ENCODE measurements at regions not wholly inside any gene's neighbourhood (a gene's known extent, or its start where the extent isn't known, plus 50 kb on each side); places are given as distances from the start of the nearest gene placed in this dataset.

DNA sequence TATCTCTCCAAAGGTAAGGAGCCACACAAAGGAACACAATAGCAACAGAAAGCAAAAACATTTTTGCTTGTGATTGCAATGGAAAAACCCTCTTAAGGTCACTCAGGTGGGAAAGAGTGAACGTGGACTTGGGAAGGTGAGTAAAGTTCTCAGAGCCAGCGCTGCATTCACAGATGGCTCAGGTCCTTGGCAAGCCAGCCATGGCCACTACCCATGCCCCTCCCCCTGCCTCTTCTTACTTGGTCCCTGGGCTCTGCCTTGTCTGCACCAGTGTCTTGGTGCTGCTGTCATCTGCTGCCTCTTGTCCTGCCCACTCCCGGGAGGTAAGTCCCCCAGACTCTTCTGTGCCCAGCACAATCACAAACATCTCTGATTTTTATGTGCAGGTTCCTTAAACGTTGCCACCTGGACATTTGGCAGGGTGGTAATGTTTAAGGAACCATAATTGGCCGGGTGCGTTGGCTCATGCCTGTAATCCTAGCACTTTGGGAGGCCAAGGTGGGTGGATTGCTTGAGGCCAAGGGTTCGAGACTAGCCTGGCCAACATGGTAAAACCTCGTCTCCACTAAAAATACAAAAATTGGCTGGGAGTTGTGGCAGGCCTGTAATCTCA lies 74.6 kb downstream of the FEM1C start:
- no peak for DNase-seq (ENCODE audit: low read depth)
- TF ChIP-seq, protein P1, sequence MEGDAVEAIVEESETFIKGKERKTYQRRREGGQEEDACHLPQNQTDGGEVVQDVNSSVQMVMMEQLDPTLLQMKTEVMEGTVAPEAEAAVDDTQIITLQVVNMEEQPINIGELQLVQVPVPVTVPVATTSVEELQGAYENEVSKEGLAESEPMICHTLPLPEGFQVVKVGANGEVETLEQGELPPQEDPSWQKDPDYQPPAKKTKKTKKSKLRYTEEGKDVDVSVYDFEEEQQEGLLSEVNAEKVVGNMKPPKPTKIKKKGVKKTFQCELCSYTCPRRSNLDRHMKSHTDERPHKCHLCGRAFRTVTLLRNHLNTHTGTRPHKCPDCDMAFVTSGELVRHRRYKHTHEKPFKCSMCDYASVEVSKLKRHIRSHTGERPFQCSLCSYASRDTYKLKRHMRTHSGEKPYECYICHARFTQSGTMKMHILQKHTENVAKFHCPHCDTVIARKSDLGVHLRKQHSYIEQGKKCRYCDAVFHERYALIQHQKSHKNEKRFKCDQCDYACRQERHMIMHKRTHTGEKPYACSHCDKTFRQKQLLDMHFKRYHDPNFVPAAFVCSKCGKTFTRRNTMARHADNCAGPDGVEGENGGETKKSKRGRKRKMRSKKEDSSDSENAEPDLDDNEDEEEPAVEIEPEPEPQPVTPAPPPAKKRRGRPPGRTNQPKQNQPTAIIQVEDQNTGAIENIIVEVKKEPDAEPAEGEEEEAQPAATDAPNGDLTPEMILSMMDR (IDR thresholded peaks at IDR 0.05; ENCODE audit: low read depth, low read length, missing control alignments) = no peak
- no peak overlapping the region for H3K4me3 ChIP-seq (ENCODE audit: low read depth, low read length)
- in situ Hi-C loops (cut with HindIII; ENCODE audit: low sequenced_read_pairs) = no loop called here

DNA sequence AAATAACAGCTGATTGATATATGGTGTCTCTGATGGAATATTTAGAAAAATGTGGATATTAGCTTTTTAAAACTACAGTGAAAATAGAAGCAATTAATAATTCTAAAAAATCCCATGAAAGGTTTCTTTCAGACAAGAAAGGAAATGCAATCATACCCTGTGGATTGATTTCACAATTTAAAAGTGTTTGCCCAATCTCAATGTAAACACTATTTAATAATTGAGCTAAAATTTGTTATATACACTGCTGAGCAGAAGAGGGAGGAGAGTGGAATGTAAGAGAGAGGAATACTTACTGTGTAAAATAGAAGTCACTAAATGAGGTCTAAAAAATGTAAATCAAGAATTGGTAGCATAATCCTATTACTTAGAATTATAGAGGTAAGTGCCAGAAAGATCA lies 76.9 kb downstream of the FEM1C start:
- in situ Hi-C loops (cut with HindIII; ENCODE audit: low sequenced_read_pairs) = no loop called here
- H3K4me3 ChIP-seq (ENCODE audit: low read depth, low read length) = no peak overlapping the region
- DNase-seq (ENCODE audit: low read depth) = no peak
- TF ChIP-seq, protein P1 (IDR thresholded peaks at IDR 0.05; ENCODE audit: low read depth, low read length, missing control alignments) = no peak

DNA sequence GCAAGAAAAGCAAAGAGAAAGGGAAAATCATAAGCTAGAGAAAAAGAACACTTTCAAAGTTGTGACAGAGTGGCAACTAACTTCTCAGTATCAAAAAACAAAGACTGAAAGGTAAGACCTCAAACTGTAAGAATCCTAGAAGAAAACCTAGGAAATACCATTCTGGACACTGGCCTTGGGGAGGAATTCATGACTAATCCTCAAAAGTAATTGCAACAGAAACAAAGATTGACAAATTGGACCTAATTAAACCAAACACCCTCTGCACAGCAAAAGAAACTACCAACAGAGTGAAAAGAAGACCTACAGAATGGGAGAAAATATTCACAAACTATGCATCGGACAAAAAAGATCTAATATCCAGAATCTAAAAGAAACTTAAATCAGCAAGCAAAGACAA lies 79.1 kb downstream of the FEM1C start:
- DNase-seq (ENCODE audit: low read depth) = no peak
- no peak overlapping the region for H3K4me3 ChIP-seq (ENCODE audit: low read depth, low read length)
- in situ Hi-C loops (cut with HindIII; ENCODE audit: low sequenced_read_pairs) = no loop called here
- TF ChIP-seq, protein P1 (IDR thresholded peaks at IDR 0.05; ENCODE audit: low read depth, low read length, missing control alignments) = no peak

DNA sequence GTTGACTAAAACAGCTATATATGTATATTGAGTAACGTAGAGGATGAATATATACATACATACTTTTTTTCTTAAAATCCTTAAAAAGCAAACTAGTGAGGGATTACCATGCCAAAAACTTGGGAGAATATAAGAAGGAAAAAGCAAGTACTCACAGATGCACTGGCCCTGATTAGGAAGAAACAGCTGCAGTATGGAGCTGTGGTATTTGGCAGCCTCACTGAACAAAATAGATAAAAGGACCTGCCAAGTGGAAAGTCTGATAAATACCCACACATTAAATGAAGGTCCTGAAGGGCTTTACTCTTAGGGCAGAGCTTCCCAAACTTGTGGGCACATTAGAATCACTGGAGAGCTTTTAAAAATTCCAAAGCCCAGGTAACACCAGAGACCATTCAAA lies 80.6 kb downstream of the FEM1C start:
- no peak overlapping the region for H3K4me3 ChIP-seq (ENCODE audit: low read depth, low read length)
- no peak for DNase-seq (ENCODE audit: low read depth)
- TF ChIP-seq, protein P1 (IDR thresholded peaks at IDR 0.05; ENCODE audit: low read depth, low read length, missing control alignments) = no peak
- in situ Hi-C loops (cut with HindIII; ENCODE audit: low sequenced_read_pairs) = no loop called here

DNA sequence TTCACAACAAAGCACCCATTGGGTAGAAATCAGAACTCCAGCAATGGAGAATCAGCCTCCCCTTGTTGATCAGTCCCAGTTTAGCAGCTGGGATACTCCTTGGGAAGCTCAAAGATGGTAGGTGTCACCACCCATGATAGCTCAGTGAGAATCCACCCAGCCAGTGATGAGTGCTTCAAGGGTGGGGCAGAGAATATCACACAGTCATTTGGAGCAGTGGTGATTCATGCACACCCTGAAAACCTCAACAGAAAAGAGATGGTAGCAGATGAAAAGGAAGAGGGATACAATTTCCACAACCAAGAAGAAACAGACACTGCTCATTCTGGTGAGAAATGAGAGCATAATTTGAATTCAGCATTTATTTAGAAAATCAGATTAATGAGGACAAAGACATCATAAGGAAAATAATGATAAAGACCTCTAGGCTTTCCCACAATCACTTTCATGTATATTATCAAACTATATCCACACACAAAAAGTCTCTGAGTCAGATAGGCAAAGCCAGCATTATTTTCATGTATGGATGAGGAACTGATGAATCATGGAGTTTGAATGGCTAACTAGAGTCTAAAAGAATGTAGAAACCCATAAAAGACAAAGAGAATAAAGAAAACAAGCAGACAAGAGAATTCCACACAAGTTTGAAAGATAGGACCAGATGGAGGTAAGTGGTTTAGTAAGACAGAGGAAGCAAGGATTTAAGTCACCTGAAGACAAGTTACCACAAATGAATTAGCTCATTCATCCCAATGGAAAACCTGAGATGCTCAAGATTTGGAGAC lies 82.9 kb downstream of the FEM1C start:
- in situ Hi-C loops (cut with HindIII; ENCODE audit: low sequenced_read_pairs) = no loop called here
- TF ChIP-seq, protein P1 (IDR thresholded peaks at IDR 0.05; ENCODE audit: low read depth, low read length, missing control alignments) = no peak
- H3K4me3 ChIP-seq (ENCODE audit: low read depth, low read length) = no peak overlapping the region
- DNase-seq (ENCODE audit: low read depth) = peak; percentile 55

DNA sequence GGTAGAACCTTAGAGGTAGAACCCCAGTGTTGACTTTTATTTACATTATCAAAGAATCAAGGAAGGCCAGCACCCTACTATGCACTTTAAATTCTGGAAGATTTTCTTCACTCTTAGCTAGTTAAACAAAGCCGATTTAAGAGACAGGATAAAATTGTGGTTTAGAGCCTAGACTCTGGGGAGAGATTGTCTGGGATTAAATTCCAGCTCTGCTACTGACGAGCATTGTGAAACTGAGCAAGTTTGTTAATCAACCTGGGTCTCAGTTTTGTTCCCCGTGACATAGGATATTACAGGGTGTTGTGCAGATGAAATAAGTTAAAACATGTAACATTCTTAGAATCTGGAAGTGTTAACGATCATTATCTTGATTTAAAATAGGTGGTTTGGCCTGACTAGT lies 83.5 kb downstream of the FEM1C start:
- DNase-seq (ENCODE audit: low read depth) = no peak
- TF ChIP-seq, protein P1 (IDR thresholded peaks at IDR 0.05; ENCODE audit: low read depth, low read length, missing control alignments) = no peak

More for the DNA sequence above, 83.5 kb downstream of the FEM1C start:
- in situ Hi-C loops (cut with HindIII; ENCODE audit: low sequenced_read_pairs) = no loop called here
- H3K4me3 ChIP-seq (ENCODE audit: low read depth, low read length) = no peak overlapping the region

Measured in astrocyte of the cerebellum (primary cell).